HCT116 (cell line): ENCODE measurements at regions not wholly inside any gene's neighbourhood (a gene's known extent, or its start where the extent isn't known, plus 50 kb on each side); places are given as distances from the start of the nearest gene placed in this dataset.

Experiments
- ATAC-seq: fragments of 200-7000 bp; cut with Tn5 transposase; 2 replicates; pipeline ENCODE4 v1.9.1; 2020; ENCODE audit warnings: mild to moderate bottlenecking, moderate library complexity
- BruUV-seq: library from RNA; stranded (reverse); fragments of 400-500 nt; replicated peaks from 2 replicates; lab custom pipeline; 2021; lab: Mats Ljungman, UMichigan
- CTCF ChIA-PET: fragments of 300-600 bp; sonication (Branson Sonifier 250); formaldehyde crosslinking; loops from one replicate; lab custom pipeline; 2021; ENCODE audit warnings: antibody characterized with exemption; lab: Charles Lee
- POLR2A ChIA-PET: fragments of 300-600, 350-600 bp; sonication (Branson Sonifier 250); formaldehyde crosslinking; loops from one replicate; lab custom pipeline; 2021; ENCODE audit warnings: antibody characterized with exemption; lab: Charles Lee
- RAD21 ChIA-PET, 2 experiments: fragments of 300-600 bp; sonication (Branson Sonifier 250); formaldehyde crosslinking; loops; one replicate each; lab custom pipeline; 2023; ENCODE audit warnings: low total read pairs in 2 of 2; ENCODE audit not compliant: uncharacterized antibody in 2 of 2, unreplicated experiment in 2 of 2, low non-redundant PET in 1 of 2; lab: Charles Lee
- DNase-seq: peaks from one replicate; pipeline ENCODE4 v3.0.0-alpha.2; 2010; ENCODE audit warnings: low read depth, low spot score
- H2AFZ ChIP-seq: fragments of 200-600 bp; shearing (Covaris generic), sonication (generic); 2 replicates; pipeline ENCODE4 v1.6.1; 2017; ENCODE audit warnings: low read depth, mixed run types, mixed read lengths, antibody characterized with exemption, low read length; ENCODE audit not compliant: poor library complexity, severe bottlenecking
- H3K27ac ChIP-seq: 2 replicates; pipeline ENCODE4 v1.5.1; 2012; ENCODE audit warnings: low read depth, low read length
- H3K27me3 ChIP-seq: fragments of 200-600 bp; sonication (generic); 2 replicates; pipeline ENCODE4 v1.6.1; 2016; ENCODE audit warnings: mixed run types, low read length, mixed read lengths; ENCODE audit not compliant: insufficient read depth
- H3K36me3 ChIP-seq, 2 experiments: fragments of 200-500 bp in 1 of 2; fragments of 200-600 bp in 1 of 2; sonication (Bioruptor generic) in 1 of 2; sonication (generic) in 1 of 2; 2 replicates each; pipeline versions ENCODE4 v1.5.1 to v1.6.1; 2014 to 2016; ENCODE audit warnings: low read length in 2 of 2, inconsistent platforms in 1 of 2, mixed read lengths in 1 of 2, mixed run types in 1 of 2; ENCODE audit not compliant: insufficient read depth in 2 of 2, control insufficient read depth in 1 of 2
- H3K4me1 ChIP-seq, 2 experiments: fragments of 200-600 bp in 1 of 2; sonication (generic) in 1 of 2; 2 replicates each; pipeline versions ENCODE4 v1.5.1 to v1.6.1; 2012 to 2017; ENCODE audit warnings: low read length in 2 of 2, inconsistent platforms in 1 of 2, mild to moderate bottlenecking in 1 of 2, mixed read lengths in 1 of 2, mixed run types in 1 of 2, moderate library complexity in 1 of 2; ENCODE audit not compliant: insufficient read depth in 2 of 2, control insufficient read depth in 1 of 2
- H3K4me2 ChIP-seq: fragments of 200-600 bp; sonication (generic); 2 replicates; pipeline ENCODE4 v1.6.1; 2017; ENCODE audit warnings: mixed run types, low read length, mixed read lengths
- H3K4me3 ChIP-seq, 2 experiments: fragments of 200-600 bp in 1 of 2; sonication (generic) in 1 of 2; replicated peaks in 1 of 2; 2 replicates each; pipeline ENCODE4 v1.5.1; 2011 to 2016; ENCODE audit warnings: low read length in 2 of 2, control low read depth in 1 of 2, low read depth in 1 of 2, mild to moderate bottlenecking in 1 of 2, mixed read lengths in 1 of 2, mixed run types in 1 of 2
- H3K79me2 ChIP-seq: fragments of 200-600 bp; sonication (generic); 2 replicates; pipeline ENCODE4 v1.6.1; 2017; ENCODE audit warnings: mild to moderate bottlenecking, mixed run types, low read length, moderate library complexity, mixed read lengths; ENCODE audit not compliant: insufficient read depth
- H3K9ac ChIP-seq: fragments of 200-600 bp; sonication (generic); 2 replicates; pipeline ENCODE4 v1.6.1; 2016; ENCODE audit warnings: low read length, mixed read lengths
- H3K9me2 ChIP-seq: fragments of 200-600 bp; sonication (generic), shearing (Covaris generic); 2 replicates; pipeline ENCODE4 v1.6.1; 2017; ENCODE audit warnings: mixed run types, mild to moderate bottlenecking, moderate library complexity; ENCODE audit not compliant: insufficient read depth
- H3K9me3 ChIP-seq, 2 experiments: fragments of 200-500 bp in 1 of 2; fragments of 200-600 bp in 1 of 2; sonication (Bioruptor generic) in 1 of 2; sonication (generic) in 1 of 2; 2 replicates each; pipeline ENCODE4 v1.6.1; 2014 to 2017; ENCODE audit warnings: low read length in 2 of 2, mixed read lengths in 2 of 2, inconsistent platforms in 1 of 2, low read depth in 1 of 2, mild to moderate bottlenecking in 1 of 2, mixed run types in 1 of 2, moderate library complexity in 1 of 2; ENCODE audit not compliant: control insufficient read depth in 1 of 2, insufficient read depth in 1 of 2
- H4K20me1 ChIP-seq: fragments of 200-600 bp; sonication (generic), shearing (Covaris generic); 2 replicates; pipeline ENCODE4 v1.6.1; 2017; ENCODE audit warnings: mixed run types, mild to moderate bottlenecking, moderate library complexity; ENCODE audit not compliant: insufficient read depth
- CEBPB ChIP-seq: IDR thresholded peaks from 2 replicates; pipeline ENCODE4 v1.6.1; 2012; ENCODE audit warnings: low read depth
- SIN3A ChIP-seq: IDR thresholded peaks from 2 replicates; pipeline ENCODE4 v1.6.1; 2012; ENCODE audit warnings: low read depth
- intact Hi-C: fragments of 100-400 bp; cut with micrococcal nuclease; formaldehyde crosslinking; loops from 2 replicates; pipeline ENCODE4 v1.10.0; 2022
- TF ChIP-seq, protein P1 (sequence below), 3 experiments: fragments of 200-600 bp in 1 of 3; sonication (generic) in 1 of 3; IDR thresholded peaks in 2 of 3; conservative IDR thresholded peaks in 1 of 3; 2 replicates each; pipeline ENCODE4 v1.5.1; 2012 to 2017; ENCODE audit warnings: low read depth in 2 of 3, low read length in 2 of 3, antibody characterized with exemption in 1 of 3, borderline replicate concordance in 1 of 3, control low read depth in 1 of 3, mild to moderate bottlenecking in 1 of 3, mixed read lengths in 1 of 3, mixed run types in 1 of 3, moderate library complexity in 1 of 3; ENCODE audit not compliant: insufficient read depth in 1 of 3
- TF ChIP-seq, protein P2 (sequence below): IDR thresholded peaks from 2 replicates; pipeline ENCODE4 v1.6.1; 2011; ENCODE audit warnings: mild to moderate bottlenecking, low read length, moderate library complexity; ENCODE audit not compliant: insufficient replicate concordance; ENCODE audit errors: extremely low read depth

DNA sequence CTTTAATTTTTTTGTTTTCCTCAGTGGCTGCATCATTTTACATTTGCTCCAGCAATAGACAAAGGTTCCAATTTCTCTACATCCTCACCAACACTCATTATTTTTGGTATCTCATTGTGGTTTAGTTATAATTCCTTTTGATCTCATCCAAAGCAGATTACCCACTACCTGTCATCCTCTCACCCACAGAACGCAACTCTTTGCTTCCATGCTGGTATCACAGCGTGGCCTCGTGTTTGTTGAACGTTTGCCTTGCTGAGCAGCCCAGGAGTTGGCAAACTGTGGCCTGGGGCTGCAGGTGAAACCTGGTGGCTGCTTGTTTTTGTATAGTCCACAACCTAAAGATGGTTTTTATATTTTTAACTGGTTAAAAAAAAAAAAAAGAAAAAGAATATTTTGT is 181.9 kb downstream of the BCAS1 start:
- CTCF ChIA-PET = no interaction called here

More for the DNA sequence above, 181.9 kb downstream of the BCAS1 start:
- no peak overlapping the region for H3K4me2 ChIP-seq
- H3K9ac ChIP-seq = no peak overlapping the region
- peaks cover 3 to 33% of the 10 kb centered on the region in 2 experiments; a peak in 3 of 4 replicates for H3K4me1 ChIP-seq
- no peaks in the 10 kb centered on the region for H3K27me3 ChIP-seq
- H3K4me3 ChIP-seq = no peak overlapping the region
- no peaks in the 10 kb centered on the region for H3K79me2 ChIP-seq
- ChIA-PET RAD21 (no interaction called here), POLR2A (no interaction called here)
- no peaks in the 10 kb centered on the region for H4K20me1 ChIP-seq
- DNase-seq = no peak
- H3K27ac ChIP-seq = no peak overlapping the region
- TF ChIP-seq, protein P1, sequence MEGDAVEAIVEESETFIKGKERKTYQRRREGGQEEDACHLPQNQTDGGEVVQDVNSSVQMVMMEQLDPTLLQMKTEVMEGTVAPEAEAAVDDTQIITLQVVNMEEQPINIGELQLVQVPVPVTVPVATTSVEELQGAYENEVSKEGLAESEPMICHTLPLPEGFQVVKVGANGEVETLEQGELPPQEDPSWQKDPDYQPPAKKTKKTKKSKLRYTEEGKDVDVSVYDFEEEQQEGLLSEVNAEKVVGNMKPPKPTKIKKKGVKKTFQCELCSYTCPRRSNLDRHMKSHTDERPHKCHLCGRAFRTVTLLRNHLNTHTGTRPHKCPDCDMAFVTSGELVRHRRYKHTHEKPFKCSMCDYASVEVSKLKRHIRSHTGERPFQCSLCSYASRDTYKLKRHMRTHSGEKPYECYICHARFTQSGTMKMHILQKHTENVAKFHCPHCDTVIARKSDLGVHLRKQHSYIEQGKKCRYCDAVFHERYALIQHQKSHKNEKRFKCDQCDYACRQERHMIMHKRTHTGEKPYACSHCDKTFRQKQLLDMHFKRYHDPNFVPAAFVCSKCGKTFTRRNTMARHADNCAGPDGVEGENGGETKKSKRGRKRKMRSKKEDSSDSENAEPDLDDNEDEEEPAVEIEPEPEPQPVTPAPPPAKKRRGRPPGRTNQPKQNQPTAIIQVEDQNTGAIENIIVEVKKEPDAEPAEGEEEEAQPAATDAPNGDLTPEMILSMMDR (IDR thresholded peaks at IDR 0.05 in 2 of 3, conservative IDR thresholded peaks at IDR 0.05 in 1 of 3; ENCODE audit: borderline replicate concordance in 1 of 3, insufficient read depth in 1 of 3, low read depth in 2 of 3, low read length in 2 of 3) = no peak
- TF ChIP-seq SIN3A (no peak), CEBPB (no peak)
- TF ChIP-seq, protein P2, sequence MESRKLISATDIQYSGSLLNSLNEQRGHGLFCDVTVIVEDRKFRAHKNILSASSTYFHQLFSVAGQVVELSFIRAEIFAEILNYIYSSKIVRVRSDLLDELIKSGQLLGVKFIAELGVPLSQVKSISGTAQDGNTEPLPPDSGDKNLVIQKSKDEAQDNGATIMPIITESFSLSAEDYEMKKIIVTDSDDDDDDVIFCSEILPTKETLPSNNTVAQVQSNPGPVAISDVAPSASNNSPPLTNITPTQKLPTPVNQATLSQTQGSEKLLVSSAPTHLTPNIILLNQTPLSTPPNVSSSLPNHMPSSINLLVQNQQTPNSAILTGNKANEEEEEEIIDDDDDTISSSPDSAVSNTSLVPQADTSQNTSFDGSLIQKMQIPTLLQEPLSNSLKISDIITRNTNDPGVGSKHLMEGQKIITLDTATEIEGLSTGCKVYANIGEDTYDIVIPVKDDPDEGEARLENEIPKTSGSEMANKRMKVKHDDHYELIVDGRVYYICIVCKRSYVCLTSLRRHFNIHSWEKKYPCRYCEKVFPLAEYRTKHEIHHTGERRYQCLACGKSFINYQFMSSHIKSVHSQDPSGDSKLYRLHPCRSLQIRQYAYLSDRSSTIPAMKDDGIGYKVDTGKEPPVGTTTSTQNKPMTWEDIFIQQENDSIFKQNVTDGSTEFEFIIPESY = no peak
- intact Hi-C loops = no loop called here
- no peaks in the 10 kb centered on the region for H3K9me2 ChIP-seq
- ATAC-seq = no peak
- H3K9me3 ChIP-seq = no peaks in the 10 kb centered on the region
- no peak overlapping the region for H2AFZ ChIP-seq
- no peaks in the 10 kb centered on the region for H3K36me3 ChIP-seq
- no TSS peak for BruUV-seq
